GM18498 (cell line): ENCODE measurements at regions not wholly inside any gene's neighbourhood (a gene's known extent, or its start where the extent isn't known, plus 50 kb on each side); places are given as distances from the start of the nearest gene placed in this dataset.

ENCODE experiments used
- ATAC-seq: cut with Tn5 transposase; IDR thresholded peaks from one replicate; pipeline ENCODE4 v1.9.1; 2021; ENCODE audit warnings: mild to moderate bottlenecking, moderate library complexity; ENCODE audit not compliant: unreplicated experiment

DNA sequence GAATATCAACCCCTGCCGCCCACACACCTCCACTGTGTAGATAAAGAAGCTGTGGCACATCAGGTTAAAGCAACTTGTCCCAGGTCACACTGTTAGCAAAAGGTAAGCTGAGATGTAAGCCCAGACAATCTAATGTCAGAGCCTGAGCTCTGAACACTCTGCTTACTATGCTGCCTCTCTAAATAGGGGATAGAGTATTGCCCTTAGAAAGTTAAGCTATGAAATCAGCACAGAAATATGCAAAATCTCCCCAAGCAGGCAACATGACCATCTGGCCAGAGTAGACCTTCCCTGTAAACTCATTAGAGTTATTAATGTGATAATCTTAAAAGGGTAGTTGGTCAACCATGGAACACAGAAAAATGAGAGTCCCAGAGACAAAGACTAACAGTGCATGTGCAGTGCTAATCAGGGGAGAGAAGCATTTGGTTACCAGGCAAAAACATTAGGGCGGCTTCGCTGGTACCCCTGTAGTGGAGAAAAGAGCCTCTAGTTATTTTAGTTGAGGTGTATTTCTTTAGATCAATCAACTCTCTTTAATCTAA is 171.0 kb downstream of the BTG1 start:
- ATAC-seq, result no peak

DNA sequence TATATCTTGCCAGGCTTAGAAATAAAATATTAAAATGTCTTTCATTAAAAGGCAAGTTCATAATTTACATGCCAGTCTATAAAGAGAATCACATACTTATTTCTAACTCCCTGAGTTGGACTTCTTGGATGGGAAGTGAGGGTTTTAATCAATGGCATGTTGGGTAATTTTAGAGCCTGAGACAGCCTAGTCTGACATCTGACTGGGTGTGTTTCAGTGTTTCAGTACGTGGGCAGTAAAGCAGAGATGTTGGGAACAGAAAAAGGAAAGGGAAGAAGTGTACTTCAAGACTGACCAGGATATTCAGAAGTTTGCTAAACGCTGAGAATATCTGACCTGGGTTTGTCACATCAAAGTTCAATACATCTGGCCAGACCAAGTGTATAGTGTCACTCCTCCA is 171.8 kb downstream of the BTG1 start:
- no peak for ATAC-seq

GRCh38 chr12:91972896-91973295 is 172.8 kb downstream of the BTG1 start:
- ATAC-seq, result no peak

- ATAC-seq, result no peak
Measured at GRCh38 chr12:91968777-91969171, 176.9 kb downstream of the BTG1 start.

GRCh38 chr12:91968076-91968776 is 177.4 kb downstream of the BTG1 start:
- ATAC-seq, result no peak

- ATAC-seq, result no peak
Measured at GRCh38 chr12:91967590-91967989, 178.1 kb downstream of the BTG1 start.

DNA sequence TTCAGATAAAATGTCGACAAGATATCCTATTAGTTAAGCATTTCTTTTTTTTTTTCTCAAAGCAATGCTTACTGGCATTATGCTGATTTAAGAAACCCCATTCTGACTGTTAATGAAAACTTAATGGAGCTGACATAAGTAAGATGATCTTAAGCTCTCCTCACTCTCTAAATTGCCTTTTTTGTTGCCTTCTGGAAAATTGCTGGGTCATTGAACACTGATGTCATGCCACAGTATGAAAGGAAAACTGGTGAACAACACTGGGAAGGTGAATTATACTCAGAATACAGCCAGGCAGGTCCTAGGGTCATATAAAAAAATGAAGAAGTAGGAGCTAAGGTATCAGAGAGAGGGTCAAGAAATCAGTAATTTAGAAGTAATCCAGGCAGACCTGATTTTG is 179.9 kb downstream of the BTG1 start:
- no peak for ATAC-seq

GRCh38 chr12:91964501-91964900 is 181.1 kb downstream of the BTG1 start:
- ATAC-seq, result no peak

DNA sequence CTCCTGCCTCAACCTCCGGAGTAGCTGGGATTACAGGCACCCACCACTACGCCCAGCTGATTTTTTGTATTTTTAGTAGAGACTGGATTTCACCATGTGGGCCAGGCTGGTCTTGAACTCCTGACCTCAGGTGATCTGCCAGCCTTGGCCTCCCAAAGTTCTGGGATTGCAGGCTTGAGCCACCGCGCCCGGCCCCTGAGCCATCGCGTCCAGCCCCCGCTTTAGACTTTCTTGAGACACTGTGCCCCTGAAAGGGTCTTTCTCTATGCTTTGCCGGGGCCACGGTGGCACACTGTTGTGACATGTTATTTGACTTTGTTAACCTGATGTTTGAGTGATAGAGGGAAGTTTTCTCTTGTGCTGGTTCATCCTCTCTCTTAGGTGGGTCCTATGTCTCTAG is 186.4 kb downstream of the BTG1 start:
- ATAC-seq, result no peak

DNA sequence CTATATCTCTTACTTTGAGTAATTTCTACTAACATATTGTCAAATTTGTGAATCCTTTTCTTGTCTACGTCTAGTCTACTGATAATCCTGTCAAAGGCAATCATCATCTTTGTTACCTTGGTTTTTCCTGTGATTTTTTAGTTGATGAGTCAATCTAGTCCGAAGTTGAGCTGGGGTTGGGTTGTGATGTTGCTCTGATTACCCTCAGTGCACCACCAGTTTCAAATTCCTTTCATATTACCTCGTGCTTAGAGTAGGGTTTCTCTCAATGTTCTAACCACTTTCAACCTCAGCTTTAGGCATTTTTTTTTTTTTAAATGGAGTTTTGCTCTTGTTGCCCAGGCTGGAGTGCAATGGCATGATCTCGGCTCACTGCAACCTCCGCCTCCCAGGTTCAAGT is 186.8 kb downstream of the BTG1 start:
- ATAC-seq, result no peak

GRCh38 chr12:91954747-91955146 is 190.9 kb downstream of the BTG1 start:
- ATAC-seq, result no peak

DNA sequence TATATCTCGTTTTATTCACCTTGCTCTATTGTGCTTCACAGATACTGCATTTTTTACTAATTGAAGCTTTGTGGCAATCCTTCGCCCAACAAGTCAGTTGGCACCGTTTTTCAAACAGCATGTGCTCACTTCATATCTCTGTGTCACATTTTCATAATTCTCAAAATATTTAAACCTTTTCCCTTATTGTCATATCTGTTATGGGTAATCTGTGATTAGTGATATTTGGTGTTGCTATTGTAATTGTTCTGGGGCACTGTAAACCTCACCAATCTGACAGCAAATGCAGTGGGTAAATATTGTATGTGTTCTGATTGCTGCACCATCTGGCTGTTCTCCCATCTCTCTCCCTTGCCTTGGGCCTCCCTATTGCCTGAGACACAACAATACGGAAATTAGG is 191.3 kb downstream of the BTG1 start:
- no peak for ATAC-seq

- no peak for ATAC-seq
Measured at GRCh38 chr12:91952916-91953315, 192.7 kb downstream of the BTG1 start.

DNA sequence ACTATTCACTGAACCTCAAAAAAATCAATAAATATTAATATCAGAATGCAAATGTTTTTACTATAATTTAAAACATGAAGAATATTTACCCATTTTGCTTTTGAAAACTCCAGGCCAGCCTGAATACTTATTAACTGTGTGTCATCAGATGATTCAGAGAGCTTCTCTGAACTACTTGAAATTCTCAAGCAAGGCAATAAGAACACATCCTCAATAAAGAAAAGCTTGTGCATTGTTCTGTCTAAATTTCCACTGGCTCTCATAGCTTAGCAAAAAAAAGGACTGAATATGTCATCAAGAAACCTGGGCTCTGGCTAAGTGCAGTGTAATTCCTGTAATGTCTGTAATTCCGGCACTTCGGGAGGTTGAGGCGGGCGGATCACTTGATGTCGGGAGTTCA is 194.1 kb downstream of the BTG1 start:
- ATAC-seq, result no peak

GRCh38 chr12:91948504-91948903 is 197.1 kb downstream of the BTG1 start:
- no peak for ATAC-seq

DNA sequence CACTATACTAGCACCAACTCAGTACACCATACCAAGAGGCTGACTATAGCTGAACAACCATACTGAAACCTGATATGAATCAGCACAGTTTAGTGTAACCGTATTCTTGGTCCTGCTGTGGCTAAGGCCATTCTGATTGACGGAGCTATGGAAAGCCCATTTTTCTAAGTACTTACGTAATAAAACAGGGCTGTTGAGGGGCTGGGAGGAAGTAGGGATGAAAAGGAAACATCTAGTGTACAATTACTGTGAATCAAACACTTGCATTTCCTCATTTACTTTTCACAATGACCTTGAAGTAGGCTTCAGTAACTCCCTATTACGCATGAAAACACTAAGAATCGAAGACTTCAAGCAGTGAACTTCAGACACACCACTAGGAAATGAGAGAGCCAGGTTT is 198.2 kb downstream of the BTG1 start:
- ATAC-seq, result peak; percentile 83

DNA sequence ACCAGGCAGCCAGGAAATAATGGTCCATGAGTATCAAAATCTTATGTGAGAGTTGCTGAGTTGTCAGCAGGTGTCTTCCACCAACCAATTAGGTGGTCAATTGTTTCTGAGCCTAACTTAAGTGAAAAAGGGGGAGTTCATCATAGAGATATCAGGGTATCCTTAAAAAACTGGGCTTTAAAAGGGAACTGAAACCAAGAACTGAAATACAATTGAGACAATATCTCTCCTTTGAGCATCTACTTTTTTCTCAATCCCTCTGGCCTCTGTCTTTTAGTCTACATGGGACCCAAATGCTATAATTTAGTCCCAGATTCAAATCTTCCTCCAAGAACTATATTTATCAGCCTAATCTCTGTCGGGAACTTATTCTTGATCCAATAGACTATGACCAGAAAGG is 201.0 kb downstream of the BTG1 start:
- ATAC-seq, result no peak

DNA sequence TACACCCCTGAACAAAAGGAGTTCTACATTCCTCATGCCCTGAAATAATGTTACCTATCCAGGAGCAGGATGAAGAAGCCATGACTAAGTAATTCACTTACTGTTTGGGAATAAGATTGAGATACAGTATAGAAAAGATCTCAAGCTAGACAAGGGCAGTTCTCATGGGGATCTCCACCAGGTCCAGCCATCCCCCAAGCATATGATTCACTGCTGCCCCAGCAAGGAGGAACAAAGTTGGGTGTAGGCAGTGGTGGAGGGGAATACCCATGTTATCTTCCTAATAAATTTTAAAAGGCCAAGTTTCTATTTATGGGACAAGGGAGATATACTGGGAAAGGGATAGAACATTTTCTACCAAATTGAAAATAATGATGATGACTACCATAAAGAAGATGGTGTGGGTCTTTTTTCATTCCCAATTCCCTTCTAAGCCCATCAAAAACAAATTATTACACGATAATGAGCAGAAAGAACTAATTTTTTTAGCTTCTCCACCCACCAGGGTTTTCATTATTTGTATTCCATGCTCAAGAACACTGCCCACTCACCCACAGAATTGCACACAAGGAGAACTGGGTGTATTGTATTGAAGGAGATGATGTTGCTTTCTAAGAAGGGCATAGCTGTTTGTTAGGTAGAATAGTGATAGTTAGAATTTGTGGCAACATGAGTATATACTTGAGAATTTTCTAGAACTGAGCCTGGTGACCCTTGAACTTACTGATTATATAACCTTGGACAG is 204.6 kb downstream of the BTG1 start:
- ATAC-seq, result no peak

GRCh38 chr12:91940322-91940721 is 205.3 kb downstream of the BTG1 start:
- no peak for ATAC-seq

DNA sequence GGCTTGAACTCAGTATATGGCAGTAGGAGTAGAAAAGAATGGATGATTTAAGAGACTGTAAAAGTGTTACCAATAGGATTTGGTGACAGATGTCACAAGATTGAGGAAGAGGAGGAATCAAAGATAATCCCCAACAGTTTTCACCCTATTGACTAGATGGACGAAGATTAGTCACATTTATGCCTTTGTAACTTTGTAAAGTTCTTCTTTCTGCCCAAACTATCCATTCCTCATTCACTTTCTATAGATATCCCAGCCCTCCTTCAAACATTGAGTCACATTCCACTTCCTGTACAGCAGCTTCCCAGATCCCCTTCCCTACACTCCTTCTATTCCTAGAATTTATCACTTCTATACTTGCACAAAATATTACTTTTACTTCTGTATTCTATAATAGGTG is 207.9 kb downstream of the BTG1 start:
- ATAC-seq, result no peak

GRCh38 chr12:91937009-91937408 is 208.6 kb downstream of the BTG1 start:
- ATAC-seq, result no peak

GRCh38 chr12:91935296-91935695 is 210.3 kb downstream of the BTG1 start:
- ATAC-seq, result no peak
